ENCODE measurements at regions not wholly inside any gene's neighbourhood (a gene's known extent, or its start where the extent isn't known, plus 50 kb on each side); places are given as distances from the start of the nearest gene placed in this dataset.

- TF ChIP-seq CTCF (IDR thresholded peaks at IDR 0.05), result no peak
- TF ChIP-seq POLR2A (IDR thresholded peaks at IDR 0.05), result no peak
Measured at GRCh38 chr6:91826128-91826527, 1239.3 kb upstream of the MAP3K7 start.
